HuH-7.5 (cell line): ENCODE measurements at regions not wholly inside any gene's neighbourhood (a gene's known extent, or its start where the extent isn't known, plus 50 kb on each side); places are given as distances from the start of the nearest gene placed in this dataset.

Source experiments
- DNase-seq: peaks from one replicate; pipeline ENCODE4 v3.0.0; 2011; ENCODE audit warnings: low spot score

- no peak for DNase-seq
These were observed 222.7 kb upstream of the SOX1 start for GRCh38 chr13:111844222-111844671.

- no peak for DNase-seq
These were observed 222.3 kb upstream of the SOX1 start for GRCh38 chr13:111844682-111845081.

- no peak for DNase-seq
These were observed 221.2 kb upstream of the SOX1 start for GRCh38 chr13:111845621-111846351.

GRCh38 chr13:111846391-111847159 is 220.4 kb upstream of the SOX1 start:
- no peak for DNase-seq

GRCh38 chr13:111847964-111848363 is 219.0 kb upstream of the SOX1 start:
- DNase-seq, result no peak

GRCh38 chr13:111850458-111850857 is 216.5 kb upstream of the SOX1 start:
- no peak for DNase-seq

GRCh38 chr13:111850976-111851375 is 216.0 kb upstream of the SOX1 start:
- DNase-seq, result no peak

- no peak for DNase-seq
These were observed 214.0 kb upstream of the SOX1 start for GRCh38 chr13:111852725-111853518.

- no peak for DNase-seq
These were observed 213.2 kb upstream of the SOX1 start for GRCh38 chr13:111853721-111854120.

GRCh38 chr13:111854403-111854802 is 212.5 kb upstream of the SOX1 start:
- DNase-seq, result no peak

GRCh38 chr13:111855191-111855590 is 211.8 kb upstream of the SOX1 start:
- DNase-seq, result no peak

GRCh38 chr13:111855786-111856185 is 211.2 kb upstream of the SOX1 start:
- DNase-seq, result no peak

GRCh38 chr13:111856571-111856970 is 210.4 kb upstream of the SOX1 start:
- DNase-seq, result no peak

- DNase-seq, result no peak
These were observed 209.6 kb upstream of the SOX1 start for GRCh38 chr13:111857336-111857735.

GRCh38 chr13:111857846-111858560 is 208.9 kb upstream of the SOX1 start:
- no peak for DNase-seq

GRCh38 chr13:111858571-111858970 is 208.4 kb upstream of the SOX1 start:
- DNase-seq, result no peak

- DNase-seq, result no peak
These were observed 207.4 kb upstream of the SOX1 start for GRCh38 chr13:111859354-111860230.

- DNase-seq, result no peak
These were observed 206.8 kb upstream of the SOX1 start for GRCh38 chr13:111860231-111860552.

- no peak for DNase-seq
These were observed 205.6 kb upstream of the SOX1 start for GRCh38 chr13:111861319-111861718.

GRCh38 chr13:111861766-111862366 is 205.1 kb upstream of the SOX1 start:
- DNase-seq, result no peak
